Neuronal stem cell (in vitro differentiated cells): ENCODE measurements at regions not wholly inside any gene's neighbourhood (a gene's known extent, or its start where the extent isn't known, plus 50 kb on each side); places are given as distances from the start of the nearest gene placed in this dataset.

Experiments used
- DNase-seq: peaks from one replicate; pipeline ENCODE4 v3.0.0-alpha.2; 2013; ENCODE audit warnings: low spot score
- H2AFZ ChIP-seq: one replicate; pipeline ENCODE4 v1.6.1; 2013; ENCODE audit warnings: mild to moderate bottlenecking, low read length, inconsistent platforms
- H2AK5ac ChIP-seq: 2 replicates; pipeline ENCODE4 v1.6.1; 2013; ENCODE audit warnings: low read depth, mild to moderate bottlenecking, inconsistent platforms, low read length, moderate library complexity, mixed read lengths
- H2BK120ac ChIP-seq: 2 replicates; pipeline ENCODE4 v1.6.1; 2013; ENCODE audit warnings: low read depth, mild to moderate bottlenecking, inconsistent platforms, low read length, moderate library complexity, mixed read lengths
- H2BK12ac ChIP-seq: one replicate; pipeline ENCODE4 v1.6.1; 2013; ENCODE audit warnings: low read length, inconsistent platforms
- H2BK15ac ChIP-seq: 2 replicates; pipeline ENCODE4 v1.6.1; 2013; ENCODE audit warnings: mild to moderate bottlenecking, low read length, inconsistent platforms, mixed read lengths
- H2BK5ac ChIP-seq: one replicate; pipeline ENCODE4 v1.6.1; 2013; ENCODE audit warnings: inconsistent platforms, mild to moderate bottlenecking, low read length, moderate library complexity
- H3K14ac ChIP-seq: one replicate; pipeline ENCODE4 v1.6.1; 2013; ENCODE audit warnings: low read length, inconsistent platforms
- H3K18ac ChIP-seq: 2 replicates; pipeline ENCODE4 v1.6.1; 2013; ENCODE audit warnings: low read length, inconsistent platforms
- H3K23ac ChIP-seq: 2 replicates; pipeline ENCODE4 v1.6.1; 2013; ENCODE audit warnings: low read depth, mild to moderate bottlenecking, mixed read lengths, low read length, inconsistent platforms; ENCODE audit not compliant: poor library complexity
- H3K27ac ChIP-seq: replicated peaks from 3 replicates; pipeline ENCODE4 v1.5.1; 2013; ENCODE audit warnings: low read length, inconsistent platforms
- H3K27me3 ChIP-seq, 3 experiments: 2 replicates each; pipeline ENCODE4 v1.6.1; 2013; ENCODE audit warnings: low read length in 3 of 3, mild to moderate bottlenecking in 2 of 3, inconsistent platforms in 1 of 3, low read depth in 1 of 3, mixed read lengths in 1 of 3, moderate library complexity in 1 of 3; ENCODE audit not compliant: control insufficient read depth in 3 of 3, insufficient read depth in 3 of 3
- H3K36me3 ChIP-seq, 2 donors: replicated peaks in 1 of 2; 2 replicates each; pipeline ENCODE4 v1.6.1; 2013; ENCODE audit warnings: low read length in 2 of 2; ENCODE audit not compliant: control insufficient read depth in 2 of 2, insufficient read depth in 2 of 2
- H3K4ac ChIP-seq: 2 replicates; pipeline ENCODE4 v1.6.1; 2013; ENCODE audit warnings: inconsistent platforms, mild to moderate bottlenecking, low read length, moderate library complexity
- H3K4me1 ChIP-seq, 2 donors: 1 replicate in 1 of 2; 2 replicates in 1 of 2; pipeline ENCODE4 v1.6.1; 2013; ENCODE audit warnings: low read length in 2 of 2, low read depth in 1 of 2; ENCODE audit not compliant: control insufficient read depth in 2 of 2, insufficient read depth in 1 of 2
- H3K4me2 ChIP-seq: one replicate; pipeline ENCODE4 v1.6.1; 2013; ENCODE audit warnings: mild to moderate bottlenecking, low read length, inconsistent platforms; ENCODE audit not compliant: insufficient read depth, poor library complexity, severe bottlenecking
- H3K4me3 ChIP-seq, 2 donors: 2 replicates each; pipeline ENCODE4 v1.5.1; 2013; ENCODE audit warnings: low read length in 2 of 2, mild to moderate bottlenecking in 2 of 2, inconsistent platforms in 1 of 2, moderate library complexity in 1 of 2
- H3K79me1 ChIP-seq: one replicate; pipeline ENCODE4 v1.6.1; 2013; ENCODE audit warnings: low read depth, mild to moderate bottlenecking, inconsistent platforms, low read length, moderate library complexity
- H3K9ac ChIP-seq: one replicate; pipeline ENCODE4 v1.6.1; 2013; ENCODE audit warnings: mild to moderate bottlenecking, low read depth, low read length, inconsistent platforms; ENCODE audit not compliant: poor library complexity
- H3K9me3 ChIP-seq, 2 donors: replicated peaks in 1 of 2; 2 replicates each; pipeline versions ENCODE3 to v1.6.1; 2013; ENCODE audit warnings: low read length in 2 of 2, mild to moderate bottlenecking in 2 of 2, inconsistent platforms in 1 of 2, low read depth in 1 of 2, mixed read lengths in 1 of 2, moderate library complexity in 1 of 2; ENCODE audit not compliant: control insufficient read depth in 2 of 2, insufficient read depth in 1 of 2
- H4K8ac ChIP-seq: one replicate; pipeline ENCODE4 v1.6.1; 2013; ENCODE audit warnings: low read depth, mild to moderate bottlenecking, inconsistent platforms, low read length, moderate library complexity
- H4K91ac ChIP-seq: one replicate; pipeline ENCODE4 v1.6.1; 2013; ENCODE audit warnings: low read length, low read depth, mild to moderate bottlenecking, inconsistent platforms; ENCODE audit not compliant: poor library complexity
- WGBS, 2 donors: extraction: QIAGEN DNeasy Blood & Tissue Kit; methylation state at CpG; one replicate each; pipeline ENCODE4 v1.1.7; 2013; ENCODE audit warnings: missing lambda C conversion rate in 2 of 2, mixed read lengths in 1 of 2; ENCODE audit not compliant: insufficient read length in 2 of 2, insufficient replicate concordance in 1 of 2; ENCODE audit errors: extremely low coverage in 2 of 2; 5-methylcytosine and 5-hydroxymethylcytosine counted together

GRCh38 chr7:118473271-118473670 is 248.8 kb downstream of the ANKRD7 start:
- Histone ChIP-seq H3K27ac (no peak overlapping the region), H2BK120ac (no peak overlapping the region), H3K4ac (no peak overlapping the region), H2BK12ac (no peak overlapping the region), H3K9me3 (no peaks in the 10 kb centered on the region), H3K14ac (no peak overlapping the region), H4K8ac (no peak overlapping the region), H3K36me3 (no peaks in the 10 kb centered on the region), H3K9ac (no peak overlapping the region), H3K18ac (no peak overlapping the region), H3K4me1 (no peaks in the 10 kb centered on the region), H3K4me3 (no peak overlapping the region), H3K23ac (no peak overlapping the region), H3K27me3 (no peaks in the 10 kb centered on the region), H2AFZ (no peak overlapping the region), H4K91ac (no peak overlapping the region), H3K79me1 (no peaks in the 10 kb centered on the region), H2BK5ac (no peak overlapping the region), H2AK5ac (no peak overlapping the region), H3K4me2 (no peak overlapping the region), H2BK15ac (no peak overlapping the region)
- no peak for DNase-seq
- WGBS, 2 donors: no CpG with 5 or more reads among the region's 5 CpGs

DNA sequence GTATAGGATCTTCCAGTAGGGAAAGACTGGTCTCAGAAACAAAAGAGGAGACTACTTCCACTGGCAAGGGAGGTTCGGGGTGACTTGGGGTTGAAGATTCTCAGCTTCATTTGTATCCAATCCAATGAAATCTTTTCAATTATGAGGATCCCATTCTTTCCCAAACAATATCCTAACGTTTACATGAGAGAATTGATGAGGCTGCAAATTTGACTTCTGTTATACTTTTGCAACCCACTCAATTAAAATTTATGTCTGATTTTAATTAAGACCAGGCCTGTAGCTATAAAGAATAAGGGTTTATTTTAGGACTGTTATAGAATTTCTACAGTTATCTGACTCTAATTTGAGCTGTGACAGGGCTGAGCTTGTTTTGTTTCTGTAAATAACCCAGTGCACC is 251.5 kb downstream of the ANKRD7 start:
- Histone ChIP-seq H2BK120ac (no peak overlapping the region), H3K27me3 (no peaks in the 10 kb centered on the region), H3K27ac (no peak overlapping the region), H2AFZ (no peak overlapping the region), H3K36me3 (no peaks in the 10 kb centered on the region), H4K91ac (no peak overlapping the region), H3K14ac (no peak overlapping the region), H2BK15ac (no peak overlapping the region), H3K18ac (no peak overlapping the region), H3K4me3 (no peak overlapping the region), H2BK5ac (no peak overlapping the region), H3K23ac (no peak overlapping the region), H3K9me3 (peaks cover 0 to under 1% of the 10 kb centered on the region in 2 donors), H4K8ac (no peak overlapping the region), H2BK12ac (no peak overlapping the region), H3K4me1 (no peaks in the 10 kb centered on the region), H3K79me1 (no peaks in the 10 kb centered on the region), H3K9ac (no peak overlapping the region), H3K4ac (no peak overlapping the region), H3K4me2 (no peak overlapping the region), H2AK5ac (no peak overlapping the region)
- DNase-seq: no peak
- WGBS, 2 donors: no CpG with 5 or more reads among the region's 2 CpGs

GRCh38 chr7:118477036-118477435 is 252.5 kb downstream of the ANKRD7 start:
- H3K4me2 ChIP-seq: no peak overlapping the region
- H3K14ac ChIP-seq: no peak overlapping the region
- H4K8ac ChIP-seq: no peak overlapping the region
- no peaks in the 10 kb centered on the region for H3K79me1 ChIP-seq
- no peak overlapping the region for H2AK5ac ChIP-seq
- WGBS, 2 donors: no CpG with 5 or more reads among the region's 3 CpGs
- no peak overlapping the region for H2AFZ ChIP-seq
- no peak overlapping the region for H3K27ac ChIP-seq
- no peaks in the 10 kb centered on the region for H3K36me3 ChIP-seq
- no peak for DNase-seq
- H2BK15ac ChIP-seq: no peak overlapping the region
- no peak overlapping the region for H3K9ac ChIP-seq
- no peaks in the 10 kb centered on the region for H3K4me1 ChIP-seq
- no peaks in the 10 kb centered on the region for H3K27me3 ChIP-seq
- no peak overlapping the region for H2BK120ac ChIP-seq
- no peak overlapping the region for H3K23ac ChIP-seq
- H3K4me3 ChIP-seq: no peak overlapping the region
- H3K4ac ChIP-seq: no peak overlapping the region
- H2BK5ac ChIP-seq: no peak overlapping the region
- H2BK12ac ChIP-seq: no peak overlapping the region
- H4K91ac ChIP-seq: no peak overlapping the region
- peaks cover 3 to 4% of the 10 kb centered on the region in 2 donors for H3K9me3 ChIP-seq
- no peak overlapping the region for H3K18ac ChIP-seq

GRCh38 chr7:118478236-118478635 is 253.7 kb downstream of the ANKRD7 start:
- Histone ChIP-seq H2AFZ (no peak overlapping the region), H3K9ac (no peak overlapping the region), H3K79me1 (no peaks in the 10 kb centered on the region), H3K9me3 (peaks cover 3 to 4% of the 10 kb centered on the region in 2 donors), H3K4ac (no peak overlapping the region), H4K91ac (no peak overlapping the region), H3K4me3 (no peak overlapping the region), H2BK12ac (no peak overlapping the region), H3K27ac (no peak overlapping the region), H4K8ac (no peak overlapping the region), H3K18ac (no peak overlapping the region), H3K4me1 (no peaks in the 10 kb centered on the region), H3K27me3 (no peaks in the 10 kb centered on the region), H2BK120ac (no peak overlapping the region), H3K4me2 (no peak overlapping the region), H3K23ac (no peak overlapping the region), H3K36me3 (no peaks in the 10 kb centered on the region), H2BK5ac (no peak overlapping the region), H2BK15ac (no peak overlapping the region), H2AK5ac (no peak overlapping the region), H3K14ac (no peak overlapping the region)
- no CpG with 5 or more reads among the region's 4 CpGs for WGBS, 2 donors
- DNase-seq: no peak
